Uterus (tissue), 2 donors: ENCODE measurements at regions not wholly inside any gene's neighbourhood (a gene's known extent, or its start where the extent isn't known, plus 50 kb on each side); places are given as distances from the start of the nearest gene placed in this dataset.

Experiments used
- POLR2A ChIP-seq, 2 donors: fragments of 450-650 bp; IDR thresholded peaks; one replicate each; pipeline ENCODE4 v1.6.1; 2016; ENCODE audit warnings: antibody characterized with exemption in 2 of 2, mild to moderate bottlenecking in 1 of 2, moderate library complexity in 1 of 2
- TF ChIP-seq, protein P1 (sequence below), 4 experiments: fragments of 200-600 bp in 2 of 4; fragments of 450-650 bp in 2 of 4; sonication (generic) in 2 of 4; IDR thresholded peaks; one replicate each; pipeline ENCODE4 v1.5.1; 2016 to 2019; ENCODE audit warnings: antibody characterized with exemption in 4 of 4, mild to moderate bottlenecking in 2 of 4, moderate library complexity in 1 of 4

DNA sequence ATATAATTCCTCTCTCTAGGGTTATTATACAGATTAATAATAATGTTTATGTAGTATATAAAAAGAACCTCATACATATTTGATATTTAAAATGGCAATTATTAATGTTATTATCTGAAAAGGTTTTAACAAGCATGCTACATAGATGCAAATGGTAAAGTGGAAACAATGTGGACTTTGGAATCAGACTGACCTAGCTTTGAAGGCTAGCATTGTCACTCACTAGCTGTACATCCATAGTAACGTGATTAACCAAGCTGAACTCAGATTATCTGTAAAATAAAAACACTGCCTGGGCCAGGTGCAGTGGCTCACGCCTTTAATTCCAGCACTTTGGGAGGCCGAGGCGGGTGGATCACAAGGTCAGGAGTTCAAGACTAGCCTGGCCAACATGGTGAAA, 233.7 kb upstream of the SPRY1 start:
- no peak for TF ChIP-seq POLR2A (IDR thresholded peaks at IDR 0.05)
- TF ChIP-seq, protein P1, sequence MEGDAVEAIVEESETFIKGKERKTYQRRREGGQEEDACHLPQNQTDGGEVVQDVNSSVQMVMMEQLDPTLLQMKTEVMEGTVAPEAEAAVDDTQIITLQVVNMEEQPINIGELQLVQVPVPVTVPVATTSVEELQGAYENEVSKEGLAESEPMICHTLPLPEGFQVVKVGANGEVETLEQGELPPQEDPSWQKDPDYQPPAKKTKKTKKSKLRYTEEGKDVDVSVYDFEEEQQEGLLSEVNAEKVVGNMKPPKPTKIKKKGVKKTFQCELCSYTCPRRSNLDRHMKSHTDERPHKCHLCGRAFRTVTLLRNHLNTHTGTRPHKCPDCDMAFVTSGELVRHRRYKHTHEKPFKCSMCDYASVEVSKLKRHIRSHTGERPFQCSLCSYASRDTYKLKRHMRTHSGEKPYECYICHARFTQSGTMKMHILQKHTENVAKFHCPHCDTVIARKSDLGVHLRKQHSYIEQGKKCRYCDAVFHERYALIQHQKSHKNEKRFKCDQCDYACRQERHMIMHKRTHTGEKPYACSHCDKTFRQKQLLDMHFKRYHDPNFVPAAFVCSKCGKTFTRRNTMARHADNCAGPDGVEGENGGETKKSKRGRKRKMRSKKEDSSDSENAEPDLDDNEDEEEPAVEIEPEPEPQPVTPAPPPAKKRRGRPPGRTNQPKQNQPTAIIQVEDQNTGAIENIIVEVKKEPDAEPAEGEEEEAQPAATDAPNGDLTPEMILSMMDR (IDR thresholded peaks at IDR 0.05) = no peak
